Midbrain (tissue), 1 donor: ENCODE measurements at regions not wholly inside any gene's neighbourhood (a gene's known extent, or its start where the extent isn't known, plus 50 kb on each side); places are given as distances from the start of the nearest gene placed in this dataset.
"Not testable (repeated sequence)": the region's sequence is repeated elsewhere in the genome, so short reads cannot be mapped to it uniquely, and the experiment has no call there.

Source experiments
- DNase-seq: peaks from one replicate; lab custom pipeline; 2025; lab: John Stamatoyannopoulos, UW

DNA sequence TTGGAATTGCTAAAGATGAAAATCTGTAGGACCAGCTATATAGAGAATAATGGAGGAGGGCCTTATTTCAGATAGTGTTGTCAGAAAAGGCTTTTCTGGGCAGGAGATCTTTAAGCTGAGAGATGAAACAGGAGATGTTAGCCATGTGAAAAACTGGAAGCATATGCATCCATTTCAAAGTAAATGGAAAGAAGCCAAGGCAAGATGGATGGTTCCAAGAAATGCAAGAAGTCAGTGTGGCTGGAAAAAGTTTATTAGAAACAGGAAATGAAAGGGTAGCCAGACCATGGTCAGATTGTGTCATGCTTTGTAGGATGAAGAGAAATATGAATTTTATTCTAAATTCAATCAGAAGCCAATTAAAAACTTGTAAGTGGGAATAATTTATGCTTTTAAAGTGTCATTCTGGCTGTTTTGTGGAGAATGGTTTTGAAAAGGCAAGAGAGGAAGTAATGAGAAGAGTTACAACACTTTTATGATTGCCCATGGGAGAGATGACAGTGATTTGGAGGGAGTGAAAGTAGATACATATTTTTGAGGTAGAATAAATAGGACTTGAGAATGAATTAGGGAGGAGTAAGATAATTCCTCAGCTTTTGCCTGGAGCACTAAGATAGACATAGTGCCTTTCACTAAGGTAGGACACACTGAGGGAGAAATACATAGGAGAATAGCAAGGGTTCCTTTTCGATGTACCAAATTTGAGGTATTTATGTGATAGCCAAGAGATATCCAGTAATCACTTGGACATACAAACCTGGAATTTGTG lies 620.1 kb downstream of the HTR1B start:
- DNase-seq = no peak

GRCh38 chr6:76840865-76841264 lies 622.4 kb downstream of the HTR1B start:
- DNase-seq = no peak

DNA sequence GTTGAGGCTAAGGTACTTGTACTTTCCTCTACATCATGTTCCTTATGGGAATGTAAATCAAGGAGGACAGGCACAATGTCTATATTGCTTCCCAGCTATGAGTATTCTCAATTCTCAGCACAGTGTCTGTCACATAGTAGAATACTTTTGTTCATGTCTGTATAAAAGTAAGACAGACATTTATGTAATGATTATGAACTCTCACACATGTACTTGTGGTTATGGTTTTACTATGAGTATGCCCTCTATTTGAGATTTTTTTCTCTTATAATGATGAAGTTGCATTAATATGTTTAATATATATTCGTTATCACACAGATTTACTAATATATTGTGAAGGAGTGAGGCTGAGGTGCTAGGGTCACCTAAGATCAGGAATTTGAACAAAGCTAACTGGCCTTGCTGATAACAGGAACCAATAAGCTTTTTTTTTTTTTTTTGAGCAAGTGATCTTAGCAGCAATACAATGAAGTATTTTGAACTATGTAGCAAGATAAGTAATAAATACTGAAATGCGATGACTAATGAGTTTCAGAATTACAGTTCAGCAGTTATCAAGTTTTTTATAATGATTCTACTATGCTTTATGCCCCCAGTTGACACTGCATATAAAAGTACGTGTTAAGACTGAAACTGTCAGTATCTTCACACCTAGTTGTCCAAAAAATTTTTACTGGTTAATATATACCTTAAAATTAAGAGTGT lies 623.1 kb downstream of the HTR1B start:
- DNase-seq = no peak

GRCh38 chr6:76839505-76839904 lies 623.8 kb downstream of the HTR1B start:
- DNase-seq = no peak

DNA sequence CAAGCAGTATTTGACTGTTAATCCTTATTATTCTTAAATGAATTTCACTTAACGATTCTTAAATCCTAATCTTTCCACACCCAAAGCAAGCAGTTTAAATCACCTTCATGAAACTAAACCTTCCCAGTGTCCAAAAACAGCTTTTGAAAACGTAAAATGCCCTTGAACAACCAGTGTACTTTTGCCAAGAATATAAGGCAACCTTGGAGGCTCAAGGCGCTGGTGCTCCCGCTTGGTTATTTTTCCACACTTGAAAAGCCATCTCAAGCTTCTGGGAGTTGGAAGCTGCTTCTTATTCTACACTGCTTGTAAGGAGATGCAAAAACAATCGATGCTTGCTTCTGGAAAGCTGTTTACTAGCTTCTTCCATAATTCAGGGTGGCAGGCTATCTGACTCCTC lies 625.7 kb downstream of the HTR1B start:
- DNase-seq = no peak

GRCh38 chr6:76835695-76836094 lies 627.6 kb downstream of the HTR1B start:
- no peak for DNase-seq

DNA sequence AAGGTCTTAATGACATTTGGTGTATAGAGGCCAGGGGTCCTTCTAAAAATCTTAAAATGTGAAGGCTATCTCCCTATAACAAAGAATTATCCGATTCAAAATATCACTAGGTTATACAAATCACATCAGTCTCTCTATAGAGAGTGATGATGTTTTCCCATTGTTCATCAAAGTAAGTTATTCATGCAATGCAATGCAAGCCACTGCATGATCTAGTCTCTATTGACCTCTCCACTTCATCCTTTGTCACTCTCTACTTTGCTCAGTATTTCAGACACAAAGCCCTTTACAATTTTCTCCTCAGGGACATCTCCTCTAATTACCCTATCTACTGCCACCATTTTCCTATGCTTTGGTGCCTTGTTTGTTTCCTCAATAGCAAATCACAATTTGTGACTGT lies 628.0 kb downstream of the HTR1B start:
- no peak for DNase-seq

DNA sequence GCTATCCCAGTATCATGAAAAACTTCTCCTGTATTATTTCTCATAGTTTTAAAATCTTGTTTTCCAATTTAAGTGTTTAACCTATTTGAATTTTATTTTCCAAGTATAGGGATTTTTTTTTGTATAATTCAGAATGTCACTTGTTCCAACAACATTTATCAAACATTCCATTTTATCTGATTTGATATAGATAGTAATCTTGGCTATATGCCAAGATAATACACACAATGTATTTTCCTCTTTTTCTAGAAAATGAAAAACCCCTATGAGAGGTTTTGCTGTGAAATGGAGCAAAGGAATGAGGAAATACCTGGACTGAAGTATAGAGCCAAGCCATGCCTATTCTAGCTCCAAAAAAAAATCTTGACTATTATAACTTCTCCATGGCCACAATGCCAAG lies 628.9 kb downstream of the HTR1B start:
- no peak for DNase-seq

DNA sequence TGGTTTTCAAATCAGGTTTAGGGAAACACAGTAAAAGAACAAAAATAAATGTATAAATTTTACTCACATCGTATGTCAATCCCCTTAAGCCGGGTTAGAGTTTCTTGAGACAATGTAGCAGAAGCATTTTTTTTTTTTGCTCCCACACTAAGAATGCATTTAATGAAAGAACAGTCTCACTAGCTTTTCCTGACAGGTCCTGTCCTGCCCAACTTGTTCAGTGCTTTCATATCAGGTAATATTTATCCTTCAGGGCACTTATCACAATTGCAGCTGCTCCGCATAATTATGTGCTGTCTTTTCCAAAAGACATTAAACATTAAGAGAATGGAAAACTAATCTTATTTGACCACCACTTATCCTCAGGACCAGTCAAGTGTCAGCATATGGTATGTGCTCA lies 632.0 kb downstream of the HTR1B start:
- no peak for DNase-seq

- not testable (repeated sequence) for DNase-seq
These were observed 639.7 kb downstream of the HTR1B start for GRCh38 chr6:76823578-76823977.

- DNase-seq = no peak
These were observed 644.8 kb downstream of the HTR1B start for GRCh38 chr6:76818451-76818850.

GRCh38 chr6:76817429-76817828 lies 645.9 kb downstream of the HTR1B start:
- DNase-seq = no peak

GRCh38 chr6:76814496-76815458 lies 648.5 kb downstream of the HTR1B start:
- DNase-seq = no peak

- no peak for DNase-seq
These were observed 653.0 kb downstream of the HTR1B start for GRCh38 chr6:76810286-76810685.

DNA sequence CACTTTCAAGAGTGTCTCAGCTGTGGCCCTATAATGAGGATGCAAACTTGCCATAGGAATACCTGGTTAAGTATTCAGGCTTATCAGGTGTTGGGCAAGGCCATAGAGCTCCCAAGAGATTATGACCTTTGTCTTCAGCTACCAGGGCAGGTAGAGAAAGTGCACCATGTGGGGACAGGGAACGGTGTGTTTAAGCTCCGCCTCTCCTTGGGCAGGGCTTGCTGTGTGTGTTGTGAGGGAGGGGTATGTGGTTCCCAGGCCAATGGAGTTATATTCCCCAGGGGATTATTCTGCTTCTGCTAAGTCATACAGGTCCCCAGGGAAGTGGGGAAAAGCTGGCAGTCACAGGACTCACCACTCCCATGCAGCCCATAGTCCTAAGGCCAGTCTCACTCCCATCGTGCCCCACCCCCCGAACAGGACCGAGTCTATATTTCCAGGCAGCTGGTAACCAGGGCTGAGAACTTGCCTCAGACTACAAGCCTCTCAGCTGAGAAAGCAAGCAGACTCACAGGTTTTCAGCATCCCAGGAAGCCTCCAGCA lies 660.2 kb downstream of the HTR1B start:
- DNase-seq = no peak

- DNase-seq = no peak
These were observed 670.9 kb downstream of the HTR1B start for GRCh38 chr6:76792394-76792793.

DNA sequence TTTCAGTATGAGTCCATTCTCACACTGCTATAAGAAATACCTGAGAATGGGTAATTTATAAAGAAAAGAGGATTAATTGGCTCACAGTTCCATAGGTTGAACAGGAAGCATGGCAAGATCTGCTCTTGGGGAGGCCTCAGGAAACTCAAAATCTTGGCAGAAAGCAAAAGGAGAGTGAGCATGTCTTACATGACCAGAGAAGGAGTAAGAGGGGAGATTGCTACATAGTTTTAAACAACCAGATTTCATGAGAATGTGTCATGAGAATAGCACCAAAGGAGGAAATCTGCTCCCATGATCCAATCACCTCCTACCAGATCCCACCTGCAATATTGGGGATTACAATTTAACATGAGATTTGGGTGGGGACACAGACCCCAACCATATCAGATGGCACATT lies 672.4 kb downstream of the HTR1B start:
- no peak for DNase-seq

DNA sequence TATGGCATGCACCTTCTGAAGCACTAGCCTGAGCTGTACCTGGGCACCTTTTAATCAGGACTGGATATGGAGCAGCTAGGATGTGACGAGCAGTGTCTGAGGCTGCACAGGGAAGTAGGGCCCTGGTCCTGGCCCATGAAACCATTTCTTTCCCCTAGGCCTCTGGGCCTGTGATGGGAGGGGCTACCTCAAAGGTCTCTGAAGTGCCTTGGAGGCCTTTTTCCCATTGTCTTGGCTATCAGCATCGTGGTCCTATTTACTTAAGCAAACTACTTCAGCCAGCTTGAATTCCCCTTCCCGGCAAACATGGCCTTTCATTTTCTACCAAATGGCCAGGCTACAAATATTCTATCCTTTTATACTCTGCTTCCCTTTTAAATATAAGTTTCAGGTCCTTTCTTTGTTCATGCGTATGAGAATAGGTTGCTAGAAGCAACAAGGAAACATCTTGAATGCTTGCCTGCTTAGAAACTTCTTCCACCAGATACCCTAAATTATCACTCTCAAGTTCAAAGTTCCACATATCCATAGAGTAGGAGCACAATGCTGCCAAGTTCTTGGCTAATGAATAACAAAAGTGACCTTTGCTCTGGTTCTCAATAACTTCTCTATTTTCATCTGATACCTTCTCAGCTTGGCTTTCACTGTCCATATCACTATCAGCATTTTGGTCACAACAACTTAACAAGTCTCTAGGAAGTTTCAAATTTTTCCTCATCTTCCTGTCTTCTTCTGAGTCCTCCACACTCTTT lies 673.1 kb downstream of the HTR1B start:
- no peak for DNase-seq

GRCh38 chr6:76789580-76789979 lies 673.7 kb downstream of the HTR1B start:
- no peak for DNase-seq

DNA sequence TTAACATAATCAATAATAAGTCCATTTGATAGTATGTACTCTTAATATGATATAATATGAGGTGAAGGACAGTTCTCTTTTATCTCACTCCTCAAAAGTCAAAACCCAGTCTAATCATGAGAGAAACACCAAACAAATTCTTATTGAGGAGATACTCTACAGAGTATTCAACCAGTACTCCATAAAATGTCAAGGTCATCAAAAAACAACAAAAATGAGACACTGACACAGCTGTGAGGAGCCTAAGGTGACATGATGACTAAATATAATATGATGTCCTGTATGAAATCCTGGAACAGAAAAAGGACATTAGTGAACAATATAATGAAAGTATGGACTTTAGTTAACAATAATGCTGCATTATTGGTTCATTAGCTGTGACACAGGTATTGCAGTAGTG lies 675.1 kb downstream of the HTR1B start:
- no peak for DNase-seq

- DNase-seq = no peak
These were observed 684.2 kb downstream of the HTR1B start for GRCh38 chr6:76779068-76779467.
